ENCODE measurements at regions not wholly inside any gene's neighbourhood (a gene's known extent, or its start where the extent isn't known, plus 50 kb on each side); places are given as distances from the start of the nearest gene placed in this dataset.

DNA sequence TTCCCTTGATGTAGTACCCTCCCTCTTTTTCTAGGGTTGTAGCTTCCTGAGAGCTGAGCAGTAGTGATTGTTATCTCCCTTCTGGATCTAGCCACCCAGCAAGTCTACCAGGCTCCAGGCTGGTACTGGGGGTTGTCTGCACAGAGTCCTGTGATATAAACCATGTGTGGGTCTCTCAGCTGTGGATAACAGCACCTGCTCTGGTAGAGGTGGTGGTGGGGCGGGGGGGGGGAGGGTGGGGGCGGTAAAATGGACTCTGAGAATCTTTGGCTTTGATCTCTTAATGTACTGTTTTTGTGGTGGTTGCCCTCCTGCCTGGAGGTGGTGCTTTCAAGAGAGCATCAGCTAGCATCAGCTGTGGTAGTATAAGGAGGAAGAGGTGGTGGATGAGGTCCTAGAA is 302.0 kb upstream of the CHRM2 start:
- no peak overlapping the region for H3K27ac Mint-ChIP-seq
- DNase-seq (no peak), ATAC-seq (no peak)

GRCh38 chr7:136555933-136556332 is 312.5 kb upstream of the CHRM2 start:
- Mint-ChIP-seq H3K27me3 (no peaks in the 10 kb centered on the region), H3K27ac (no peak overlapping the region), H3K4me1 (no peaks in the 10 kb centered on the region), H3K9me3 (peaks cover 0 to 13% (median 4%) of the 10 kb centered on the region in 9 donors), H3K36me3 (no peaks in the 10 kb centered on the region), H3K4me3 (no peak overlapping the region)
- ATAC-seq (no peak), DNase-seq (no peak)
- POLR2A ChIA-PET, result no interaction called here

More for the DNA sequence above, 302.0 kb upstream of the CHRM2 start:
- no peaks in the 10 kb centered on the region for H3K36me3 Mint-ChIP-seq
- no peaks in the 10 kb centered on the region for H3K27me3 Mint-ChIP-seq
- POLR2A ChIA-PET, result no interaction called here
- H3K9me3 Mint-ChIP-seq, result peaks cover 4 to 41% (median 16%) of the 10 kb centered on the region in 9 donors
- no peak overlapping the region for H3K4me3 Mint-ChIP-seq
- no peaks in the 10 kb centered on the region for H3K4me1 Mint-ChIP-seq

GRCh38 chr7:136551618-136552017 is 316.8 kb upstream of the CHRM2 start:
- Mint-ChIP-seq H3K4me1 (no peaks in the 10 kb centered on the region), H3K4me3 (no peak overlapping the region), H3K9me3 (peaks cover 0 to 3% (median 0%) of the 10 kb centered on the region in 9 donors), H3K27ac (no peak overlapping the region), H3K27me3 (no peaks in the 10 kb centered on the region), H3K36me3 (no peaks in the 10 kb centered on the region)
- POLR2A ChIA-PET, result no interaction called here
- ATAC-seq, result no peak
- no peak for DNase-seq

DNA sequence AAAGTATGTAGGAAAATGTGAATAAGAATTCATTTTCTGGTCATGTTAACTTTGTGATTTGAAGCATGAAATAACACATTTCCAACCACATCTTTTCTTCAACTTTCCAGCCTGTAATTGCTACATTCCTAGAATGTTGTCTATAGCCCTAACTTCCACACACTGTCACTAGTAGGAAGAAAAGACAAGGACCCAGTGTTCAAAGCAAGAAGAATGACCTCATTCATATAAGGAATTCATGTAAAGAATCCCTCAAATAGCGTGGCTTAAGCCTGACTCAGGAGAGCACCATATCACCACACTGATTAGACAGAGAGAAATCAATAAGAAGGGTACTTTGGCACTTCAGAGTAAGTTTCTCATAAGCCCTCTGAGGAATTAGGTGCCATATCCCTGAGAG is 318.7 kb upstream of the CHRM2 start:
- H3K27me3 Mint-ChIP-seq, result no peaks in the 10 kb centered on the region
- H3K9me3 Mint-ChIP-seq, result peaks cover 0 to 3% (median 0%) of the 10 kb centered on the region in 9 donors
- H3K4me3 Mint-ChIP-seq, result no peak overlapping the region
- ATAC-seq (no peak), DNase-seq (no peak)
- H3K4me1 Mint-ChIP-seq, result no peaks in the 10 kb centered on the region
- no peak overlapping the region for H3K27ac Mint-ChIP-seq
- POLR2A ChIA-PET, result no interaction called here
- no peaks in the 10 kb centered on the region for H3K36me3 Mint-ChIP-seq

DNA sequence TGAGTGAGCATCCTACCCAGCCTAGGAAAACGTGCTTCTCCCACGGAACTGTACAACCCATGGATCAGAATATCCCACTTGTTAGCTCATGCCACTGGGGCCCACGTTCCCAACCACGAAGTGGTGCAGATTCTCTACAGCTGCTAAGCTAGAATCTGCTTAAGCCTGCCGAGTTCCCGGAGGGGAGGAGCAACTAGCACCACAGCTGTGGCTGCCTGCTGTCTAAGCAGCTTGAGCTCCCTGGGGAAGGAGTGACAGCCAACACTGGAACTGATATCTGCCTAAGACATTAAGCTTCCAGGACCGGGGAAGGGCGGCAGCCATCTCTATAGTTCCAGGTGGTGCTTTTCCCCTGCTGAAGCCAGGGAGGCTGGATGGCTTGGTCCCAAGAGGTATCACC is 334.7 kb upstream of the CHRM2 start:
- Mint-ChIP-seq H3K4me1 (no peaks in the 10 kb centered on the region), H3K36me3 (peaks cover 0 to 9% (median 2%) of the 10 kb centered on the region in 3 donors), H3K4me3 (no peak overlapping the region), H3K27ac (no peak overlapping the region), H3K27me3 (peaks cover 0 to 5% (median 0%) of the 10 kb centered on the region in 5 donors), H3K9me3 (peaks cover 0 to 50% (median 7%) of the 10 kb centered on the region in 9 donors)
- no peak for ATAC-seq
- no peak for DNase-seq
- POLR2A ChIA-PET, result no interaction called here

DNA sequence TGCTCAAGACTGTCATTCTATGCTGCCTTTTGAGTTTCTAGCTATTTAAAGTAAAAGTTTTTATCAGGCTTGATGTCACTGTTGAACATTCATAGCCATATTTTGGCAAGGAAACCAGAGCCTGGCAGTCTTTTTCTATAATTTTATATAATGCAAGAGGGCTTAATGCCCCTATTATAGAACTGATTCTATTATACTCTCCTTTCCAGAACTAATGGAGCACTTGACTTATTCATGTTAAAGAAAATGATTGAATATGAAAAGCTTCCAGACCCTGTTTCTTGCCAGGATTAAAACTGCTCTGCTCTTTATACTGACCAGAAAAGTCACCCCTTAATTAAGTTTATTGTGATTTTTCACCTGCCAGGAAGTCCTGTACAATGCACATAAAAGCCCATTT is 337.6 kb upstream of the CHRM2 start:
- H3K36me3 Mint-ChIP-seq, result peaks cover 0 to 9% (median 2%) of the 10 kb centered on the region in 3 donors
- no peak for DNase-seq
- POLR2A ChIA-PET, result no interaction called here
- no peak for ATAC-seq
- H3K4me1 Mint-ChIP-seq, result no peaks in the 10 kb centered on the region
- H3K27ac Mint-ChIP-seq, result no peak overlapping the region
- peaks cover 0 to 47% (median 9%) of the 10 kb centered on the region in 9 donors for H3K9me3 Mint-ChIP-seq
- H3K27me3 Mint-ChIP-seq, result peaks cover 0 to 5% (median 0%) of the 10 kb centered on the region in 5 donors
- no peak overlapping the region for H3K4me3 Mint-ChIP-seq

DNA sequence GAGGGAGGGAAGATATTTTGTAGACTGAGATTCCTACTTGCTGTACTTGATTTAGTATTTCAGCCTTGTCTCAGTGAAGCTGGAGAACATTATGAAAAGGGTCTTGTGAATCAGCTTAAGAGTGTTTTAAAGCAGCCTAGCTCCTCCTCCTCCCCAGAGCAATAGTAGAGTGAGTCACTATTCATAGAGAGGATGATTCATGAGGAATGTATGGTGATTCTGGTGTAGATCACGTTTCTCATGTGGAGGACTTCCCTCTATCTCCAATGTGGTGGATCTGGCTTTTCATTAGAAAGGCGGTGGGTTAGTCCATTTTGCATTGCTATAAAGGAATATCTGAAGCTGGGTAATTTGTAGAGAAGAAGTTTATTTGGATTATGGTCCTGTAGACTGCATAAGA is 340.1 kb upstream of the CHRM2 start:
- POLR2A ChIA-PET, result no interaction called here
- H3K27me3 Mint-ChIP-seq, result peaks cover 0 to 5% (median 0%) of the 10 kb centered on the region in 5 donors

GRCh38 chr7:136527554-136527953 is 340.9 kb upstream of the CHRM2 start:
- H3K9me3 Mint-ChIP-seq, result peaks cover 0 to 26% (median 8%) of the 10 kb centered on the region in 9 donors
- H3K4me3 Mint-ChIP-seq, result no peak overlapping the region
- H3K4me1 Mint-ChIP-seq, result no peaks in the 10 kb centered on the region
- peaks cover 0 to 2% (median 0%) of the 10 kb centered on the region in 5 donors for H3K27me3 Mint-ChIP-seq
- POLR2A ChIA-PET, result no interaction called here
- ATAC-seq (no peak), DNase-seq (no peak)
- no peak overlapping the region for H3K27ac Mint-ChIP-seq
- peaks cover 0 to 4% (median 0%) of the 10 kb centered on the region in 3 donors for H3K36me3 Mint-ChIP-seq

More for the DNA sequence above, 340.1 kb upstream of the CHRM2 start:
- ATAC-seq (no peak), DNase-seq (no peak)
- no peak overlapping the region for H3K27ac Mint-ChIP-seq
- H3K4me3 Mint-ChIP-seq, result no peak overlapping the region
- H3K9me3 Mint-ChIP-seq, result peaks cover 0 to 28% (median 8%) of the 10 kb centered on the region in 9 donors
- no peaks in the 10 kb centered on the region for H3K4me1 Mint-ChIP-seq
- H3K36me3 Mint-ChIP-seq, result peaks cover 0 to 9% (median 1%) of the 10 kb centered on the region in 3 donors

DNA sequence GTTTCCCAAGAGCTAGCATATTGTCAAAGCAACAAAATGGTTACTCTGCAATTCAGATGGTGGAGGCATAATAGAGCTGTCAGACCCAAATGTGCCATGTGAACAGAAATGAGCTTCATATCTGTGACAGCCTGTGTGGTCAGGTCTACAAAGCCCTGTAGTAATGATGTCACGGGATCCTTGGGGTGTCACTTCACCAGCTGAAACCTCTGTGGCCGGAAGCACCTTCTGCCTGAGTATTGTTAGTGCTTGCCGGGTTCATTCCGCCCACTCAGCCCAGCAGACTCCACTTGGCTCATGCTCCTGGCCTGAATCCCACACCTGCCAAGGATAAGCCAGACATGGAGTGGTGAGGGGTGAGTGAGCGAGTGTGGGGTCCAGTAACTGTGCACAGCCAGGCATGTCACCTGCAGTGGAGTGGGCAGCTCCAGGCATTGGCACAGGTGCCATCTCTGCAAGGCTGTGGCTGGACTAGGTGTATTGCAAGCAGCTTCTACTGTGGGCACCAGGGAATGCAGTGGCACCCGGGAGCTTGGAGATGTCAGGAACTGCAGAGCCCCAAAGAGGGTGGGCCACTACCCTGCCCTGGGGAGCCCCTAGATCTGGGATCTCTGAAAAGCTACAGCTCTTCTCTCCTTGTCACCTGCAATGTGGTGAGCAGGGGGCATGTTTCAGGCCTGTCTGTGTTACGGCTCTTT is 341.9 kb upstream of the CHRM2 start:
- POLR2A ChIA-PET, result no interaction called here
- ATAC-seq (no peak), DNase-seq (no peak)
- Mint-ChIP-seq H3K4me3 (no peak overlapping the region), H3K36me3 (no peaks in the 10 kb centered on the region), H3K9me3 (peaks cover 0 to 24% (median 7%) of the 10 kb centered on the region in 9 donors), H3K4me1 (no peaks in the 10 kb centered on the region), H3K27ac (no peak overlapping the region), H3K27me3 (no peaks in the 10 kb centered on the region)

GRCh38 chr7:136523571-136523970 is 344.9 kb upstream of the CHRM2 start:
- Mint-ChIP-seq H3K4me1 (no peaks in the 10 kb centered on the region), H3K9me3 (peaks cover 0 to 19% (median 7%) of the 10 kb centered on the region in 9 donors), H3K27me3 (no peaks in the 10 kb centered on the region), H3K27ac (no peak overlapping the region), H3K36me3 (no peaks in the 10 kb centered on the region), H3K4me3 (no peak overlapping the region)
- DNase-seq (no peak), ATAC-seq (no peak)
- POLR2A ChIA-PET, result no interaction called here

GRCh38 chr7:136517971-136518370 is 350.5 kb upstream of the CHRM2 start:
- Mint-ChIP-seq H3K4me1 (no peaks in the 10 kb centered on the region), H3K27ac (no peak overlapping the region), H3K27me3 (no peaks in the 10 kb centered on the region), H3K4me3 (no peak overlapping the region), H3K9me3 (peaks cover 0 to 17% (median 4%) of the 10 kb centered on the region in 9 donors), H3K36me3 (no peaks in the 10 kb centered on the region)
- ATAC-seq (no peak), DNase-seq (no peak)
- POLR2A ChIA-PET, result no interaction called here

GRCh38 chr7:136514776-136515175 is 353.7 kb upstream of the CHRM2 start:
- H3K36me3 Mint-ChIP-seq, result no peaks in the 10 kb centered on the region
- peaks cover 0 to 20% (median 6%) of the 10 kb centered on the region in 9 donors for H3K9me3 Mint-ChIP-seq
- no peak overlapping the region for H3K27ac Mint-ChIP-seq
- POLR2A ChIA-PET, result no interaction called here
- H3K4me3 Mint-ChIP-seq, result no peak overlapping the region
- ATAC-seq (no peak), DNase-seq (no peak)
- H3K4me1 Mint-ChIP-seq, result no peaks in the 10 kb centered on the region
- H3K27me3 Mint-ChIP-seq, result no peaks in the 10 kb centered on the region

DNA sequence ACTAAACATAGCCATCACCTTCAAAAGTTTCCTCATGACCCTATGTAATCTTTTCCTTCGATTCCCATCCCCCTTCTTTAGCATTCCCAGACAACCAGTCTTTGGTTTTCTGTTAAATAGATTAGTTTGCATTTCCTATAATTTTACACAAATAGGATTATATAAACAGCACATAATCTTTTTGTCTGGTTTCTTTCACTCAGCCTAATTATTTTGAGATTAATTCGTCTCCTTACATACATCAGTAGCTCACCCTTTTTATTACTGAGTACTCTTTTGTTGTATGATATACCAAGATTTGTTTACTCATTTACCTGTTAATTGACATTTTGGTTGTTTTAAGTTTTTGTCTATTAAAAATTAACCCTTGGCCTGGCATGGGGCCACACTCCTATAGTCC is 354.7 kb upstream of the CHRM2 start:
- POLR2A ChIA-PET, result no interaction called here

DNA sequence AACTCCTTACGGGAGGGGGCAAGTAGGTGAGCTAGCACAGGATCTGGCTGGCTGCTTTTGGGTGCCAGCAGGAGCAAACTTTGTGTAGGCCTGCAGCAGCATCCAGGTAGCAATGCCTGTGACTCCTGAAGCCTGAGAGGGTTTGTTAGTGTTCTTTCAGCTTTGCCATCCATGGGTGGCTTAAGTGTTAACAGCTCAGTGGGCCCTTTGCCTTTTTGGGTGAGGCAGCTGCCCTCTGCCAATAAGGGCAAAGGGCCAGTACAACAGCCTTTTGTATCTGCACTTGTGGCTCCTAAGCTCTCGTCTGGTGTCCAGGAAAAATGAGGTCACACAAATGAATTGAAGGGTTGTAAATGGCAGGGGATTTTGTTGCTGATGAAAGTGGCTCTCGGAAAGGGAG is 359.0 kb upstream of the CHRM2 start:
- Mint-ChIP-seq H3K27ac (no peak overlapping the region), H3K4me3 (no peak overlapping the region), H3K36me3 (no peaks in the 10 kb centered on the region), H3K9me3 (peaks cover 0 to 16% (median 9%) of the 10 kb centered on the region in 9 donors), H3K4me1 (no peaks in the 10 kb centered on the region), H3K27me3 (no peaks in the 10 kb centered on the region)
- ATAC-seq (no peak), DNase-seq (no peak)
- POLR2A ChIA-PET, result no interaction called here

More for the DNA sequence above, 354.7 kb upstream of the CHRM2 start:
- Mint-ChIP-seq H3K9me3 (peaks cover 0 to 16% (median 9%) of the 10 kb centered on the region in 9 donors), H3K4me1 (no peaks in the 10 kb centered on the region), H3K27ac (no peak overlapping the region), H3K27me3 (no peaks in the 10 kb centered on the region), H3K4me3 (no peak overlapping the region), H3K36me3 (no peaks in the 10 kb centered on the region)
- ATAC-seq, result no peak
- no peak for DNase-seq
